DOHH2 (cell line): ENCODE measurements at regions not wholly inside any gene's neighbourhood (a gene's known extent, or its start where the extent isn't known, plus 50 kb on each side); places are given as distances from the start of the nearest gene placed in this dataset.

Source experiments
- H3F3A ChIP-seq: fragments of 200-600 bp; sonication (generic), shearing (Covaris generic); 2 replicates; pipeline ENCODE4 v1.6.0; 2016; ENCODE audit warnings: antibody characterized with exemption, mild to moderate bottlenecking; ENCODE audit not compliant: control insufficient read depth, insufficient read depth
- H3K27ac ChIP-seq: fragments of 200-600 bp; sonication (generic); 2 replicates; pipeline ENCODE4 v1.5.1; 2014; ENCODE audit warnings: low read depth, mild to moderate bottlenecking, low read length, moderate library complexity
- H3K27me3 ChIP-seq: fragments of 200-600 bp; sonication (generic); 2 replicates; pipeline ENCODE4 v1.6.1; 2014; ENCODE audit warnings: mild to moderate bottlenecking, low read length, mixed read lengths; ENCODE audit not compliant: control insufficient read depth
- H3K36me3 ChIP-seq: fragments of 200-600 bp; sonication (generic); 2 replicates; pipeline ENCODE4 v1.6.1; 2014; ENCODE audit warnings: mild to moderate bottlenecking, low read length, moderate library complexity, mixed read lengths; ENCODE audit not compliant: control insufficient read depth
- H3K4me1 ChIP-seq: fragments of 200-600 bp; sonication (generic); 2 replicates; pipeline ENCODE4 v1.6.1; 2014; ENCODE audit warnings: mild to moderate bottlenecking, low read length, mixed read lengths; ENCODE audit not compliant: control insufficient read depth
- H3K4me2 ChIP-seq: fragments of 200-600 bp; sonication (generic); 2 replicates; pipeline ENCODE4 v1.6.0; 2014; ENCODE audit warnings: mild to moderate bottlenecking, low read length, moderate library complexity
- H3K4me3 ChIP-seq: fragments of 200-600 bp; sonication (generic); 2 replicates; pipeline ENCODE4 v1.5.1; 2014; ENCODE audit warnings: mild to moderate bottlenecking, low read length, mixed read lengths
- H3K79me2 ChIP-seq: fragments of 200-600 bp; sonication (generic); 2 replicates; pipeline ENCODE4 v1.6.1; 2014; ENCODE audit warnings: mild to moderate bottlenecking, low read length, mixed read lengths; ENCODE audit not compliant: control insufficient read depth
- H3K9me2 ChIP-seq: fragments of 200-600 bp; sonication (generic); replicated peaks from 2 replicates; pipeline ENCODE4 v1.6.1; 2014; ENCODE audit warnings: mild to moderate bottlenecking, low read length, mixed read lengths; ENCODE audit not compliant: control insufficient read depth
- H3K9me3 ChIP-seq: fragments of 200-600 bp; sonication (generic); 2 replicates; pipeline ENCODE4 v1.6.1; 2014; ENCODE audit warnings: antibody characterized with exemption, low read length, mixed read lengths; ENCODE audit not compliant: control insufficient read depth, insufficient read depth
- H4K20me1 ChIP-seq: fragments of 200-600 bp; sonication (generic); 2 replicates; pipeline ENCODE4 v1.6.0; 2014; ENCODE audit warnings: low read depth, mild to moderate bottlenecking, antibody characterized with exemption, low read length, moderate library complexity; ENCODE audit not compliant: control insufficient read depth, insufficient read depth
- CTCF ChIP-seq: fragments of 200-600 bp; sonication (generic); IDR thresholded peaks from one replicate; pipeline ENCODE4 v1.5.1; 2014; ENCODE audit warnings: antibody characterized with exemption, mild to moderate bottlenecking, low read depth, low read length; ENCODE audit not compliant: poor library complexity, severe bottlenecking
- EZH2phosphoT487 ChIP-seq: fragments of 200-600 bp; sonication (generic); IDR thresholded peaks from 2 replicates; pipeline ENCODE4 v1.6.1; 2017; ENCODE audit warnings: borderline replicate concordance, mild to moderate bottlenecking, antibody characterized with exemption, low read length, moderate library complexity, mixed read lengths

GRCh38 chr1:73637264-73637663, 560.7 kb downstream of the LRRIQ3 start:
- Histone ChIP-seq H3K4me3 (no peak overlapping the region), H3K9me3 (no peaks in the 10 kb centered on the region), H3K9me2 (no peaks in the 10 kb centered on the region), H3K36me3 (no peaks in the 10 kb centered on the region), H3K4me2 (no peak overlapping the region), H3K4me1 (no peaks in the 10 kb centered on the region), H3F3A (no peaks in the 10 kb centered on the region), H3K27me3 (no peaks in the 10 kb centered on the region), H3K79me2 (no peaks in the 10 kb centered on the region), H4K20me1 (no peaks in the 10 kb centered on the region), H3K27ac (no peak overlapping the region)
- TF ChIP-seq CTCF (no peak), EZH2phosphoT487 (no peak)

DNA sequence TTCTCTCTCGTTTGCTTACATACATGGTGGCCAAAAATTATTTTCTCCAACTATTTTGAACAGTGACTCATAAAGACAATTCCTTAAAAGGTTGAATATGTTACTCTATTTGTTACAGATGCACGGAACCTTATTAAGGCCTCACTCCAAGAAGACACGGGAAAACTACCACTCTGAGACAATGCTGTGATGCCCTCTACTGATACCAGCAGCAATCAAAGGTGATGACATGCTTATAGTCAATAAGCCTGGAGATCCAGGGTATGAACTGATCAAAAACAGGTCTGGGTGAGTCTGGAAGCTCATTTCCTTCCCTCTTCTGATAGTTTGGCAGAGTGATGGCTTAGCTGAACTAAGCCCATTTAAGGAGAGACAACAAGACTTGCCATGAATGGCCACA, 563.0 kb downstream of the LRRIQ3 start:
- Histone ChIP-seq H3F3A (no peaks in the 10 kb centered on the region), H4K20me1 (no peaks in the 10 kb centered on the region)
- no peak for TF ChIP-seq EZH2phosphoT487
- no peak for TF ChIP-seq CTCF

GRCh38 chr1:73627723-73628122, 570.3 kb downstream of the LRRIQ3 start:
- Histone ChIP-seq H3K9me3 (no peaks in the 10 kb centered on the region), H3K4me2 (no peak overlapping the region), H3K9me2 (no peaks in the 10 kb centered on the region), H3K27me3 (no peaks in the 10 kb centered on the region), H3K4me3 (no peak overlapping the region), H3F3A (no peaks in the 10 kb centered on the region), H4K20me1 (no peaks in the 10 kb centered on the region), H3K27ac (no peak overlapping the region), H3K79me2 (no peaks in the 10 kb centered on the region), H3K4me1 (no peaks in the 10 kb centered on the region), H3K36me3 (no peaks in the 10 kb centered on the region)
- TF ChIP-seq EZH2phosphoT487 (no peak), CTCF (no peak)

More for the DNA sequence above, 563.0 kb downstream of the LRRIQ3 start:
- Histone ChIP-seq H3K27ac (no peak overlapping the region), H3K4me1 (no peaks in the 10 kb centered on the region), H3K27me3 (no peaks in the 10 kb centered on the region), H3K4me2 (no peak overlapping the region), H3K4me3 (no peak overlapping the region), H3K9me3 (no peaks in the 10 kb centered on the region), H3K36me3 (no peaks in the 10 kb centered on the region), H3K9me2 (no peaks in the 10 kb centered on the region), H3K79me2 (no peaks in the 10 kb centered on the region)

DNA sequence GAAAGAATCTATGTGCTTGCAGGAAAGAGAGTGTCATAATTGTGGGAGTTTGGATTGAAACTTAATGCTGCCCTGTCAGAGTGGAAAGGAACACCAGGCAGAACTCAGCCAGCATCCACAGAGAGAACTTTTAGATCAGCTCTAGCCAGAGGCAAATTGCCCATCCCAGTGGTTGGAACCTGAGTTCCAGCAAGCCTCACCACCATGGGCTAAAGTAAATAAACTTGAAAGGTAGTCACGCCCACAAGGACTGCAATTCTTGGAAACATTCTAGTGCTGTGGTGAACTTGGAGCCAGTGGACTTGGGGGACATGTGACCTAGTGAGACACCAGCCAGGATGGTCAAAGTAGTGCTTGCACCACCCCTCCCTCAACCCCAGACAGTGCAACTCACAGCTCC, 571.6 kb downstream of the LRRIQ3 start:
- H3K4me3 ChIP-seq, result no peak overlapping the region
- H3K79me2 ChIP-seq, result no peaks in the 10 kb centered on the region
- TF ChIP-seq CTCF (no peak), EZH2phosphoT487 (no peak)
- H3K9me2 ChIP-seq, result no peaks in the 10 kb centered on the region
- no peaks in the 10 kb centered on the region for H4K20me1 ChIP-seq
- H3K36me3 ChIP-seq, result no peaks in the 10 kb centered on the region
- H3K4me1 ChIP-seq, result no peaks in the 10 kb centered on the region
- no peaks in the 10 kb centered on the region for H3F3A ChIP-seq
- no peak overlapping the region for H3K27ac ChIP-seq
- no peaks in the 10 kb centered on the region for H3K27me3 ChIP-seq
- no peaks in the 10 kb centered on the region for H3K9me3 ChIP-seq
- H3K4me2 ChIP-seq, result no peak overlapping the region
